Neural cell (in vitro differentiated cells): ENCODE measurements at regions not wholly inside any gene's neighbourhood (a gene's known extent, or its start where the extent isn't known, plus 50 kb on each side); places are given as distances from the start of the nearest gene placed in this dataset.

Experiments
- H2AFZ ChIP-seq: fragments of 200-600, 300-800 bp; sonication (generic), shearing (Covaris generic); 2 replicates; pipeline ENCODE4 v1.6.0; 2014; ENCODE audit warnings: low read depth, mild to moderate bottlenecking, antibody characterized with exemption, low read length, moderate library complexity
- H3F3A ChIP-seq: fragments of 200-600 bp; shearing (Covaris generic); 2 replicates; pipeline ENCODE4 v1.6.1; 2016; ENCODE audit warnings: mild to moderate bottlenecking, moderate library complexity, mixed read lengths, antibody characterized with exemption, low read length; ENCODE audit not compliant: insufficient read depth, poor library complexity, severe bottlenecking
- H3K27ac ChIP-seq: fragments of 200-600, 300-800 bp; sonication (generic), shearing (Covaris generic); 2 replicates; pipeline ENCODE4 v1.5.1; 2014; ENCODE audit warnings: mild to moderate bottlenecking, low read length, moderate library complexity
- H3K27me3 ChIP-seq: fragments of 300-800, 200-600 bp; sonication (generic), shearing (Covaris generic); 2 replicates; pipeline ENCODE4 v1.6.0; 2014; ENCODE audit warnings: mild to moderate bottlenecking, low read depth, low read length, moderate library complexity; ENCODE audit not compliant: insufficient read depth
- H3K36me3 ChIP-seq: fragments of 300-800, 200-600 bp; sonication (generic), shearing (Covaris generic); 2 replicates; pipeline ENCODE4 v1.5.1; 2014; ENCODE audit warnings: mild to moderate bottlenecking, antibody characterized with exemption, low read length, moderate library complexity; ENCODE audit not compliant: insufficient read depth
- H3K4me2 ChIP-seq: fragments of 300-800, 200-600 bp; sonication (generic), shearing (Covaris generic); 2 replicates; pipeline ENCODE4 v1.6.0; 2014; ENCODE audit warnings: mild to moderate bottlenecking, low read length
- H3K4me3 ChIP-seq: fragments of 300-800, 200-600 bp; sonication (generic), shearing (Covaris generic); 2 replicates; pipeline ENCODE4 v1.5.1; 2014; ENCODE audit warnings: mild to moderate bottlenecking, low read length, moderate library complexity
- H3K79me2 ChIP-seq: fragments of 200-600 bp; shearing (Covaris generic); replicated peaks from 2 replicates; pipeline ENCODE4 v1.6.0; 2014; ENCODE audit warnings: mild to moderate bottlenecking, low read length, moderate library complexity; ENCODE audit not compliant: insufficient read depth
- H3K9ac ChIP-seq: fragments of 300-800, 200-600 bp; sonication (generic), shearing (Covaris generic); 2 replicates; pipeline ENCODE4 v1.6.1; 2016; ENCODE audit warnings: mild to moderate bottlenecking, low read length, mixed read lengths
- H3K9me2 ChIP-seq: fragments of 200-600 bp; shearing (Covaris generic); 2 replicates; pipeline ENCODE4 v1.6.1; 2016; ENCODE audit warnings: mild to moderate bottlenecking, low read length, mixed read lengths; ENCODE audit not compliant: insufficient read depth
- H3K9me3 ChIP-seq: fragments of 200-600, 300-800 bp; sonication (generic), shearing (Covaris generic); 2 replicates; pipeline ENCODE4 v1.6.1; 2016; ENCODE audit warnings: mild to moderate bottlenecking, mixed run types, low read length, moderate library complexity, mixed read lengths
- H4K20me1 ChIP-seq: fragments of 200-600 bp; shearing (Covaris generic); 2 replicates; pipeline ENCODE4 v1.6.1; 2016; ENCODE audit warnings: mild to moderate bottlenecking, mixed run types; ENCODE audit not compliant: insufficient read depth
- EP300 ChIP-seq: fragments of 450-650 bp; conservative IDR thresholded peaks from 2 replicates; pipeline ENCODE4 v1.6.1; 2014; ENCODE audit warnings: antibody characterized with exemption, mild to moderate bottlenecking, moderate library complexity; ENCODE audit not compliant: poor library complexity, severe bottlenecking
- EZH2 ChIP-seq: fragments of 200-600, 300-800 bp; shearing (Covaris generic), sonication (generic); IDR thresholded peaks from 2 replicates; pipeline ENCODE4 v1.6.1; 2014; ENCODE audit warnings: antibody characterized with exemption, low read length, borderline replicate concordance, mild to moderate bottlenecking; ENCODE audit not compliant: insufficient read depth, poor library complexity, severe bottlenecking
- MXI1 ChIP-seq: fragments of 450-650 bp; conservative IDR thresholded peaks from 2 replicates; pipeline ENCODE4 v1.6.1; 2014; ENCODE audit warnings: antibody characterized with exemption, mild to moderate bottlenecking; ENCODE audit not compliant: poor library complexity, severe bottlenecking
- POLR2AphosphoS5 ChIP-seq: IDR thresholded peaks from 2 replicates; pipeline ENCODE4 v1.6.1; 2012
- RAD21 ChIP-seq: fragments of 450-650 bp; conservative IDR thresholded peaks from 2 replicates; pipeline ENCODE4 v1.6.1; 2014; ENCODE audit warnings: antibody characterized with exemption, mild to moderate bottlenecking, moderate library complexity
- REST ChIP-seq: IDR thresholded peaks from 2 replicates; pipeline ENCODE4 v1.6.1; 2012; ENCODE audit warnings: borderline replicate concordance
- SMC3 ChIP-seq: fragments of 450-650 bp; conservative IDR thresholded peaks from 2 replicates; pipeline ENCODE4 v1.6.1; 2014; ENCODE audit warnings: antibody characterized with exemption, mild to moderate bottlenecking, moderate library complexity; ENCODE audit not compliant: poor library complexity
- TAF1 ChIP-seq: IDR thresholded peaks from 2 replicates; pipeline ENCODE4 v1.6.1; 2012; ENCODE audit warnings: low read depth
- TF ChIP-seq, protein P1 (sequence below): fragments of 450-650 bp; IDR thresholded peaks from 2 replicates; pipeline ENCODE4 v1.5.1; 2014; ENCODE audit warnings: antibody characterized with exemption, mild to moderate bottlenecking, moderate library complexity; ENCODE audit not compliant: poor library complexity, severe bottlenecking

GRCh38 chr17:52227926-52228325 is 69.4 kb upstream of the CA10 start:
- H3K9me3 ChIP-seq = no peaks in the 10 kb centered on the region
- H3K4me3 ChIP-seq = no peak overlapping the region
- no peak overlapping the region for H2AFZ ChIP-seq
- H4K20me1 ChIP-seq = no peaks in the 10 kb centered on the region
- H3K27me3 ChIP-seq = no peaks in the 10 kb centered on the region
- no peaks in the 10 kb centered on the region for H3K79me2 ChIP-seq
- no peak overlapping the region for H3K9ac ChIP-seq
- no peaks in the 10 kb centered on the region for H3K9me2 ChIP-seq
- H3K4me2 ChIP-seq = no peak overlapping the region
- H3K27ac ChIP-seq = no peak overlapping the region
- TF ChIP-seq EP300 (no peak), RAD21 (no peak), SMC3 (no peak), REST (no peak)
- no peaks in the 10 kb centered on the region for H3F3A ChIP-seq
- no peaks in the 10 kb centered on the region for H3K36me3 ChIP-seq

DNA sequence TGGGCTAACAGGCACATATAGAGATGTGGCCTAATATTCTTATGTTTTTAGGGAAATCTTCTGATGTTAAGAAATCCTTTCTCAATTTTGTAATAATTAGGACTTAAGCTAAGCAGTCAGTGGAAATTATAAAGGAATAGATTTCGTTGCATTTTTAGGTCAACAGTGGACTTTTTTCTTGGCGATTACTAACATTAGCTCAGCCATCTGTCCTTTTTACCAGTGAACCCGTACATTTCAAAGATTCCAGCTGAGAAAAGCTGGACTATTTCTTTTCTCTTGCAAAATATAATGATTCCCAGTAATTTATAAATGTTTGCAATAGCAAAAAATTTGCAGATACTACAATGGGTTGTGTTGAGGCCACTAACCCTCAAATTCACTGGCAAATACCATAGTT is 54.9 kb upstream of the CA10 start:
- Histone ChIP-seq H3K27me3 (no peaks in the 10 kb centered on the region), H3K9me2 (no peaks in the 10 kb centered on the region), H3K9me3 (no peaks in the 10 kb centered on the region), H2AFZ (no peak overlapping the region), H3K4me3 (no peak overlapping the region), H3K27ac (no peak overlapping the region), H3K79me2 (no peaks in the 10 kb centered on the region), H3F3A (no peaks in the 10 kb centered on the region), H3K36me3 (no peaks in the 10 kb centered on the region), H3K4me2 (no peak overlapping the region), H3K9ac (no peak overlapping the region), H4K20me1 (no peaks in the 10 kb centered on the region)
- no peak for TF ChIP-seq MXI1
- no peak for TF ChIP-seq RAD21
- TF ChIP-seq POLR2AphosphoS5 = no peak
- no peak for TF ChIP-seq REST
- TF ChIP-seq TAF1 = no peak
- TF ChIP-seq EZH2 = no peak
- TF ChIP-seq EP300 = no peak
- no peak for TF ChIP-seq SMC3
- TF ChIP-seq, protein P1, sequence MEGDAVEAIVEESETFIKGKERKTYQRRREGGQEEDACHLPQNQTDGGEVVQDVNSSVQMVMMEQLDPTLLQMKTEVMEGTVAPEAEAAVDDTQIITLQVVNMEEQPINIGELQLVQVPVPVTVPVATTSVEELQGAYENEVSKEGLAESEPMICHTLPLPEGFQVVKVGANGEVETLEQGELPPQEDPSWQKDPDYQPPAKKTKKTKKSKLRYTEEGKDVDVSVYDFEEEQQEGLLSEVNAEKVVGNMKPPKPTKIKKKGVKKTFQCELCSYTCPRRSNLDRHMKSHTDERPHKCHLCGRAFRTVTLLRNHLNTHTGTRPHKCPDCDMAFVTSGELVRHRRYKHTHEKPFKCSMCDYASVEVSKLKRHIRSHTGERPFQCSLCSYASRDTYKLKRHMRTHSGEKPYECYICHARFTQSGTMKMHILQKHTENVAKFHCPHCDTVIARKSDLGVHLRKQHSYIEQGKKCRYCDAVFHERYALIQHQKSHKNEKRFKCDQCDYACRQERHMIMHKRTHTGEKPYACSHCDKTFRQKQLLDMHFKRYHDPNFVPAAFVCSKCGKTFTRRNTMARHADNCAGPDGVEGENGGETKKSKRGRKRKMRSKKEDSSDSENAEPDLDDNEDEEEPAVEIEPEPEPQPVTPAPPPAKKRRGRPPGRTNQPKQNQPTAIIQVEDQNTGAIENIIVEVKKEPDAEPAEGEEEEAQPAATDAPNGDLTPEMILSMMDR = no peak
